SK-MEL-5 (cell line): ENCODE measurements at regions not wholly inside any gene's neighbourhood (a gene's known extent, or its start where the extent isn't known, plus 50 kb on each side); places are given as distances from the start of the nearest gene placed in this dataset.

ENCODE experiments used
- DNase-seq: peaks from one replicate; pipeline ENCODE4 v3.0.0-alpha.2; 2016; ENCODE audit warnings: low read depth, low spot score
- in situ Hi-C: cut with HindIII; loops from 2 replicates; pipeline ENCODE4 v1.10.0; 2016; ENCODE audit warnings: low sequenced_read_pairs, high pct_unique_total_duplicates, low pct_unique_long_range_greater_than_20kb

DNA sequence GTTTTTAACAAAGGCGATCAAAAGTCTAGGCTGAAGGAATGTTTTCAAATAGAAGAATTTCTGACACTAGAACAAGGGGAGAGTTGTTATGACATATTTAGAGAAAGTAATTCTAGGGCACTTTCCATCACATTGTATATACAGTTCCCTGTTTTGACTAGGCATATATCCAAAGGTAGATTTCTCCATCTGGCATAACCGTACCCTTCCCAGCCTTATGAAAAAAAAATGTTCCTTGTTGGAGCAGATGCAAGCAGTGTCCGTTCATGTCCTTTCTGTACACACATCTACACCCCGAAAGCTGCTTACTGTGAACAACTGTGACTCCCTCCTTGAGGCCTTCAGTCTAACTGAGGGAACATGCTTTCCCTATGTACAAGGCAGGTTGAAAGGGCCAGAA is 271.7 kb upstream of the GBE1 start:
- DNase-seq, result no peak
- in situ Hi-C loops, result no loop called here

DNA sequence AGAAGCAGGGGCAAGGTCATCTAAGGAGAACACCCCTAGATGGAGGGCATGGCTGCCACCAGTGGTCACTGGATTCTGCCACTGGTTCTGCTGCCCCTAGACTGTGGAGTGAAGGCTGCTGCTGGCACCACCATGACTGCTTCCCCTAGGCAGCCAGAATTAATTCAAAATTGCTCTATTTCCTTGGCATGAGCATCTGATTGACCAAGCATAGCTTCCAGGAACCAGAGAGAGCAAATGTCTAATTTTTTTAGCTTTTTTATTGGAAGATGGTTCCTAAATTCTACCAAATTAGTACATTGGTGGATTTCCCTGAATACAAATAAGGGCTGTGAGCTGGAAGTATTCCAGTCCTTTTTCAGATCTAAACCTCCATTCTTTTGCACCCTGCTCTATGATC is 270.2 kb upstream of the GBE1 start:
- in situ Hi-C loops, result no loop called here
- DNase-seq, result no peak

DNA sequence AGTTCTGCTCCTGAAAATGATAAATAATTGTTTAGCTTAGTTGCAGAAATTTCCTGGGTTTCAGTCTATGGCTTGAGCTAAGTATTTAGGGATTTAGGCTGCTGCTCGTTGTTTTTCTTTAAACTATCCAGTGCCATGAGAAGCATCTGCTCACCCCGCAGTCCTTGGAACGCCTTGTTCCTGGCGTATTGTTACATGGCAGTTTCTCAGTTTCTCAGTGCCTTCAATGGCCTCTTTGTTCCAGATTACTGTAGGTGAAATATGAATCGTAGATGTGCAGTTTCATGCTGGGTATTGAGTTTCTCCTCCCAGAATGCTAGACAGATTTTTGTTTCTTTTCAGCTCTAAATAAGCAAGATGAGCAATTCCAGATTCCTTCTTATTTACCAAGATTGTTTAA is 269.5 kb upstream of the GBE1 start:
- in situ Hi-C loops, result no loop called here
- DNase-seq, result peak; percentile 58

DNA sequence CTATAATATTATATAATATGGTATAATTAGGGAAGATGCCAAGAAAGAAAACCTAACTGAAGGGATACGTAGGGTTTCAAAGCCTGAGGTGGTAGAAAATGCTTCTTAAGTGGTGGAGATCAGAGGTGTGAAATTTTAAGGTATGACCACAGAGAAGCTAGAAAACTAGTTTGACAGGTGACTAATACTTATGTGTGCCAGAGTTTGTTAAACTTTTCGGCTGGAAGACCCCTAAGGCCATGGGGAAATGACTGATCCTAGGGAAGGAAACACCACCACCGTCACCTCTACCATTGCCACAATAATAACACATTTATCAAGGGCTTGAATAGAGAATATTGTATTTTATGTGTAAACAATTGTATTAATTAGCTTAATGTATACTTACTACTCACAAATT is 261.4 kb upstream of the GBE1 start:
- DNase-seq, result no peak
- in situ Hi-C loops, result no loop called here

DNA sequence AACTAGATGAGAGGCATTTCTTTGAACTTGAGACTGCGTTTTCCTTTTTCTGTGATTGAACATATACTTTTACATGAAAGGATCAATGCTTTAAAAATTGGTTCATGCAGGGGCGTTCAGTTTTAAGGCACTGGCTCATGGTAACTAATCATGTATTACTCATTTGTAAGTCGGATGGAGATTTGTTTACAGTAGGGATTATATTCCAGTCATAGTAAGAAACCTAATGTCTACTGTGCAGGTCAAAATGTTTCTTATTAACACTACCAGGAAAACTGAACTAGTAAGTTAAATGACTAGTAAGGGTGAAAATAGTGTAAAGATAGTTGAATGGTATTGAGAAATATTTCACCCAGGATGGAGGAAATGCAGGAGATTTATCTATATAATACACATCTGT is 258.8 kb upstream of the GBE1 start:
- no peak for DNase-seq
- in situ Hi-C loops, result no loop called here

DNA sequence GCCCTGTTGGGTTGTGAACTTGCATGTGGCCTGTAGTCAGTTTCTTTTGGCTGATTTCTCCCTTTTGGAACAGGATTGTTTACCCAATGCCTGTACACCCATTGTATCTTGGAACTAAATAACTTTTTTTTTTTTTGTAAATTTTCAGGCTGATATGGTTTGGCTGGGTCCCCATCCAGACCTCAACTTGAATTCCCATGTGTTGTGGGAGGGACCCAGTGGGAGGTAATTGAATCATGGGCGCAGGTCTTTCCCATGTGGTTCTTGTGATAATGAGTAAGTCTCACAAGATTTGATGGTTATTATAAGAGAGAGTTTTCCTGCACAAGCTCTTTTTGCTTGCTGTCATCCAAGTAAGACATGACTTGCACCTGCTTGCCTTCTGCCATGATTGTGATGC is 253.8 kb upstream of the GBE1 start:
- no peak for DNase-seq
- in situ Hi-C loops, result no loop called here

DNA sequence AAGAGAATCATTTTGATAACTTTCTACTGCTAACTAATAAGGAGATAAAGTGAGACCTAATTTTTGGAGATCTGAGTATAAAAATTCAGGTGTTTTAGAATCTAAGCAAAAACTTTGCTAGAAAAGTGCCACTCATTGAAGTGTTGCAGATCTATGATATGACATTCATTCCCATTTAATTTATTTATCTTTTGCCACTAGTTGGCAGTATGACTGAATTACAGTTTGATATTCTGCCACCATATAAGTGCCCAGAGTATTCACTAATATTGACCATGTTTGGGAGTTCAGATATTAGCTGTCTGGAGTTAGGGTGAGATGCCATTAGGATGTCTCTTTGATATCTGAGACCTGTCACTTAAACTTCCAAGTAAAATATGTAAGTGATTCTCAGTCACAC is 251.3 kb upstream of the GBE1 start:
- peak; percentile 32 for DNase-seq
- in situ Hi-C loops, result no loop called here

DNA sequence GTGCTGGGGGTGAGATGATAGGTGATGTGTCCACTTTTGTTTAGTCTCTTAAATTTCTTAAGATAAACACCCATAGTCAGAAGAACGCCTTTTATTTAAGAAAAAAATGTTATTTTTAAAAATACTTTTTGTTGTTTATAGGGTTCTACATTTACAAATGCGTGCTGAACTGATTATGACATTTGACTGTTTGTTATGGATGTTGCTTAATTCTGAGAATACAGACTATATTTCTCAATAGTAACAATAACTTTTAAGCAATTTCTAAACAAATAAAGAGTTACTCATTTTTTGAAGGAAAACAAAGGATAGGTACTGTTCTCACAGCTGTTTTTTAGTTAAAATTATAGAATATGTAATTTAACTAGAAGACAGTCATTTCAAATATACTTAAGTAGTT is 249.9 kb upstream of the GBE1 start:
- in situ Hi-C loops, result no loop called here
- DNase-seq, result no peak

DNA sequence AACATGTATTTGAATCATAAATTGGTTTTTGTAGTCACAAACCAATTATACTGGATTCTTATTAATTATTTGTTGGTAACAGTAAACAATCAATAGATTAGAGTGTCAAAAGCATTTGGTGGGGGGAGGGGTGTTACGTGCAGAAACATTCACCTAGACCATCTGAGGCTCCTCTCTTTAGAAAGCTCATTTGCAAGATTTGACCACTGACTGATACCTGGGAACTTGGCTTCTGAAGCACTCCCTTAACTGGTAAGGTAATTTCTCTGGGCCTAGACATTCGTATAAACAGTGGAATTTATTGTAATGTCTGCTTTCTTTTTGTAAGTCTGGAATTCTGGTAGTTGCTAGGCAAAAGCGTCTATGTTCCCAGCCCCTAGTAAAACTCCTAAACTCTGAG is 243.8 kb upstream of the GBE1 start:
- in situ Hi-C loops, result no loop called here
- DNase-seq, result no peak

DNA sequence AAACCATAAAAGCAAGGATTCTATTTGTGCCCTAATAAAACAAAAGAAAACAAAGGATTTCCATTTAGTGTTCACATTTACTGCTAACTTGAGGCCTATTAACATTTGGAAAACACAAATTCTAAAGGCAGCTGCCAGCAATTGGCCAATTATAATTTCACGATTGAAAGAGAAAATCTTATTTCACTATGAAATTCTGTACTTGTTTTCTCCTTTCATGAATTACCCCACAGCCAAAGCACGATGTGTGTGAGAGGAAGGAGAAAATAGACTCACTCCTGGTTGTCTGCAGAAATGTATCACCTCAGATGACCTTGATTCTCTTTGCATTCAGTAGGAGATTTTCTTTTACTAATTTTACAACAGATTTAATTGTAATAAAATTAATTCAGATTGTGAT is 242.8 kb upstream of the GBE1 start:
- no peak for DNase-seq
- in situ Hi-C loops, result no loop called here

DNA sequence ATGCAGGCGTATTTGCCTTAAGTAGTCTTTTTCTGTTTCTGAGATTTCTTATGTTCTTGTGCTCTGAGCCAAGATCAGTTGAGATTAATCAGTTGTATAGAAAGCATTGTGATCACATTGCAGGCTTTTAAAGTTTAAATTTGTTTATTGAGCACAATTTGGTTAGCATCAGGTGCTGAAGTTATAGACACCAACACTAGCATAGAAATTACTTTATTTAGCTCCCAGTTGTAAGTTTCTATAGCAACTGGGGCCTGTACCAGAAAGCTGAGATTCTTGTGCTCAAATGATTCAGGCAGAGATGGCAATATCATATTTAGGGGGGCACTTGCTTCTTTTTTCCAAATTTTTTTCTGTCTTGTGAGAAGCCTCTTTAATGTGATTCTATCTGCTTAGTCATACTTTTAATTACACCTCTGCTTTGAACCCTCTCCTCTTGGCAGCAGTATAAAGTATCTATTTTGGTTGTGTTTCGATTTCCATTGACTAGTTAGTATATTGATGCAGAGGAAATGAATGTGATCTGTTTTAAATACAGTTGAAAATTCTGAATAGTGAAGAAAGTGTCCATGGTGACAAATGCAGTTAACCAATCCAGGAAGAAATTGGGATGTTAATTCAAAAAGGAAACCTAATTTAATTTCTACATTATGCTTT is 241.7 kb upstream of the GBE1 start:
- in situ Hi-C loops, result no loop called here

DNA sequence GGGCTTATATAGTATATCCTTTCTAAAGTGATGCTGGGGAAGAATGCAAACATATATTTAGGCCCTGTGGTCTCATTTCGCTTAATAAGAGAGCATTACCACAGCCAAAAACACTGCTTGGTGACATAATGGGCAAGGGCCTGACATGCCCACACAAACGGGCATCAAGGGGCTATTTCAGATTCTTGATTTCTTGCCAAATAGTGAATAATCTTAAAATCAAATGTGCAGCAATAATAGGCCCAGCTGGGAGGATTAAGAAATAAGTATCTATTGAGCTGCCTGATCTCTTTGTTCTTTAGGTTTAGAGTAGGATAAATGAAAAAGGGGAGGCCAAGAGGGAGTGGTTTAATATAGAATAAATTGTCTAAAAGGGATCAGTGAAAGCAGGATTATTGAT is 241.0 kb upstream of the GBE1 start:
- in situ Hi-C loops, result no loop called here
- DNase-seq, result no peak

More for the DNA sequence above, 241.7 kb upstream of the GBE1 start:
- no peak for DNase-seq

DNA sequence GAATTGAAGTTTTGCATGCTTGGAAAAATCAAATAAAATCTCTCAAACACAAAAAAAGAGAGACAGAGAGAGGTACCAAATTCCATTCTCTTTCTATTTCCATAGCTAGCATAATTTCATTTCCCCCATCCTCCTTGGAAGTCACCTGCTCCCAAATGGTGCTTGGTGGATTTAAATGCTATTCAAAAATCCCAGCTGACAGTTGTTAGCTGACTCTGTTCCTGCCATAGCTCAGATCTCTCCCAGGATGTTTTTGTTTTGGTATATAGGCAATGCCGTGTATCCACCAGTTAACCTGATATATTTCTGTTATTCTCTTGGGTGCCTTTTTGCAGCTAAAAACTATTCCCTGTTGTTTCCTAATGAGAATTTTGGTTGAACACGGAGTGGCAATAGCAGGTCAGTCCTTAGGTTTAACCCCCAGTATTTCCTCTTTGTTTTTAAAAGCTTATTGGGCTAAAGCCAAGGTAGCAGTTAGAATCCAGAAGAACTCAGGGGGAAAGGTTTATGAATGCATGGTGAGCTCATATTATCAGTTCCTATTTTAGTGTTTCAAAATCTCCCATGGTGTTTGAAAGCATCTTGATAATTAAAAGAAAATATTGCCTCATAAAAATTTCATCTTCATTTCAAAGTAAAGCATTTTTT is 240.0 kb upstream of the GBE1 start:
- in situ Hi-C loops, result no loop called here

DNA sequence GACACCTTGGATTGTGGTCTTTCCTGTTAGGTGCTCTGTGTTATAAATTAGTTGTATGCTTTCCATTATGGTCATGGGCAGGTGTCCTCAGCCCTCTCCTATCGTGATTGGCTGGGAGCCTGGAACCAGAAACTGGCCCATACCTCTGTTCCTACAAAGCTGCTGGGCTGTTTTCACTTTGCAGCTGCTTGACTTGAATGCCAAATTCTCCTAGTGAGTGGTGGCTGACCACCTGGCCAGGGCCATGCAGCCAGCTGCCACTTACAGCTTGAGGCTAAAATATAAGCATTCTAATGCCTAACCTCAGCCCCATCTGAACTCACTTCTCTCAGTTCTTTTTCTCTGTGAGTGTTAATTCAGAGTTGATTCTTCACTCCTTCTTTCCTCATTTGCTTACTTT is 239.3 kb upstream of the GBE1 start:
- in situ Hi-C loops, result no loop called here

More for the DNA sequence above, 240.0 kb upstream of the GBE1 start:
- no peak for DNase-seq

DNA sequence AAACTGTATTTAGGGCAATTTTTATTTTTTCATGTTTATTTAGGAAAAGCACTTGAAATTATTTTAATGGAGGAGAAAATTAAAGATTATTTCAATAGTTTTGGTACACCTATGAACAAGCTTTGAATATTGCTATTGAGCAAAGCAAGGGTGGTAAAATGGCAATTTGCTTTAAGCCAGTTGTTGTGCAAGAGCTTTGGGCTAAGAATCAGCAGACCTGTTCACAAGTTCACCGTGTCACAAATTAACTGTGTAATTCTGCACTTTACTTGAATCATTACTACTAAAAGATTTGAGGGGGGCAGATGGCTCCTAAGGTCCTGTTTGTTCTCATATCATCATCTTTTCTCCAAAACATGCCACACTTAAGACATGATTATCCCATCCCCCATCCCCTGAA is 238.9 kb upstream of the GBE1 start:
- no peak for DNase-seq
- in situ Hi-C loops, result no loop called here

More for the DNA sequence above, 239.3 kb upstream of the GBE1 start:
- no peak for DNase-seq

DNA sequence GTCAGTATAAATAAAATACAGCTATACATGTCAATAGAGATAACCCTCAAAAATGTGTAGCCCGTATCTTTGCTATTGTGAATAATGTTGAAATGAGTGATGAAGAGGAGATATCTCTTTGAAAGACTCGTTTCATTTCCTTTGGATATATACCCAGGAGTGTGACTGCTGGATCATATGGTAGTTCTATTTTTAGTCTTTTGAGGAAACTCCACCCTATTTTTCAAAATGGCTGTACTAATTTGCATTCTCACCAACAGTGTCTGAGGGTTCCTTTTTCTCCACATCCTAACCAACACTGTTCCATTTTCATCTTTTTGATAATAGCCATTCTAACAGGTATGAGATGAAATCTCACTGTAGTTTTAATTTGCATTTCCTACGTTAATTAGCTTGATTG is 237.5 kb upstream of the GBE1 start:
- no peak for DNase-seq
- in situ Hi-C loops, result no loop called here

DNA sequence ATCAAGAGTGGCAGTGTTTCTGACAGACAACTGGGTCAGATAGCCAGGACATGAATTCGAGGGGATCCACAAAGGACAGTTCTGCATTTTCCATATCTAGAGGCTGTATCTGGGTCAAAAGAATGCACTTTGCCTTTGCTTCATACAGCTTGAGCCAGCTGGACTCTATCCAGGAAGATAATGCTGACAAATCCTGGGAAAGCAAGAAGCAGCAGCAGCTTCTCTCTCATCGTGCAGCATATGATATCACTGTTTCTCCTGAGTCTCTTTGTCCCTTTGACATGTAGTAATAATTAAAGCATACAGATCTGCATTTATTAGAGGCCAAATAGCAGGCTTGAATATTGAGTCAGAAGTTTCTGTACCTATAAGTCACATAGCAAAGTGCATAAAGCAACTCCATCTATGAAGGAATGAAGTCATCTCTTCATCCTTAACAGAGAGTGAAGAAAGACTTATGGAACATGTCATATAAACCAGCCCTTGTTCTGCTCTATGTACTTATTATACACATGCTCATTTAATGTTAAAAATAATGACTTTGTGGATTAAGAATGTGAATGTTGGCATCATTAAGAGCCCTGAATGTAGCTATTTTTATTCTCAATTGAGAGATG is 236.8 kb upstream of the GBE1 start:
- in situ Hi-C loops, result no loop called here
- DNase-seq, result no peak

DNA sequence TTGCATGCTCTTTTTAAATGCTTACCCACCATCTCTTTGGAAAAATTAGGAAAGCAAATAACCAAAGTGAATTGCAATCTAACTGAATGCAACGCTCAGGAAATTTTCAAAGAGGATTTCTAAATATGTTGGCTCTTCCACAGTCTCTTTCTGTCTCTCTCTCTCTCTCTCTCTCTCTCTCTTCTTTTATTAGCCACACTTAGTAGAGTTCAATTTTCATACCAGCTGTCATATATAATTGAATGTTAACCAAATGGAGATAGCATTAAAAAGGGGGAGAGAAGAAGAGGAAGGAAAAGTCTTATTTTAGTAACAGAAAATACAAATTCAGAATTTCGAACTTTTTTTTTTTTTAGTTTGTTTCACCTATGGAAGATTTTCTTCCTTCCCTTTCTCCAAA is 235.9 kb upstream of the GBE1 start:
- in situ Hi-C loops, result no loop called here
- no peak for DNase-seq

DNA sequence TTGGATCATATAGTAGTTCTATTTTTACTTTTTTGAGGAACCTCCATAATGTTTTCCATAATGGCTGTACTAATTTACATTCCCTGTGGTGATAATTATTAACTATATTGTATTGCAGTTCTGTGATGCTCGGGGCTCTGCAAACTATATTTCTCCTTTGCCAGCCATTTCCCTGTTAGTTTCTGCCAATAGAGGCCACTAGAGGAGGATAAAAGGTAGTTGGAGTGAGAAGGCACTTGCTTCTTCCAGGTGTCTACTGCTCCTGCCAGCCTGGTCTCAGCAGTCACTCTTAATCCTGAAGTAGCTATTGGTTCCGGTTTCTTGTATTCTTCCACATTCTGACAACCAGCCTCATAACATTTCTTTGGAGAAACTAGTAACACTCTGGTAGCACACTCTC is 233.9 kb upstream of the GBE1 start:
- in situ Hi-C loops, result no loop called here
- DNase-seq, result no peak
